ENCODE measurements at regions not wholly inside any gene's neighbourhood (a gene's known extent, or its start where the extent isn't known, plus 50 kb on each side); places are given as distances from the start of the nearest gene placed in this dataset.
A peak's percentile ranks its signal among the peaks of the same experiment; 100 is the strongest.
"Not testable (repeated sequence)": the region's sequence is repeated elsewhere in the genome, so short reads cannot be mapped to it uniquely, and the experiment has no call there.

- not testable (repeated sequence) for DNase-seq
Measured at GRCh38 chr1:147103416-147104155, 68.7 kb downstream of the PRKAB2 start.

GRCh38 chr1:147099192-147099591 is 73.1 kb downstream of the PRKAB2 start:
- DNase-seq: no peak

- peak in 10 of 56 donors; percentile 1 to 43 (median 5) for DNase-seq
Measured at GRCh38 chr1:147098338-147098973, 73.8 kb downstream of the PRKAB2 start.

GRCh38 chr1:147095691-147096090 is 76.6 kb downstream of the PRKAB2 start:
- DNase-seq: no peak

GRCh38 chr1:147091801-147092200 is 80.5 kb downstream of the PRKAB2 start:
- no peak for DNase-seq

- DNase-seq: no peak
Measured at GRCh38 chr1:147089457-147089856, 82.8 kb downstream of the PRKAB2 start.

GRCh38 chr1:147086129-147086528 is 86.1 kb downstream of the PRKAB2 start:
- no peak for DNase-seq

GRCh38 chr1:147084273-147085096 is 87.8 kb downstream of the PRKAB2 start:
- DNase-seq: peak in 33 of 56 donors; percentile 5 to 75 (median 32)

GRCh38 chr1:147083919-147084272 is 88.4 kb downstream of the PRKAB2 start:
- DNase-seq: no peak

- no peak for DNase-seq
Measured at GRCh38 chr1:147080671-147081394, 91.4 kb downstream of the PRKAB2 start.

GRCh38 chr1:147080006-147080661 is 92.1 kb downstream of the PRKAB2 start:
- no peak for DNase-seq

- no peak for DNase-seq
Measured at GRCh38 chr1:147079400-147080005, 92.8 kb downstream of the PRKAB2 start.

- DNase-seq: no peak
Measured at GRCh38 chr1:147078606-147079399, 93.5 kb downstream of the PRKAB2 start.

- DNase-seq: no peak
Measured at GRCh38 chr1:147077936-147078605, 94.2 kb downstream of the PRKAB2 start.

GRCh38 chr1:147077523-147077922 is 94.7 kb downstream of the PRKAB2 start:
- no peak for DNase-seq

- no peak for DNase-seq
Measured at GRCh38 chr1:147077081-147077480, 95.2 kb downstream of the PRKAB2 start.

GRCh38 chr1:147076442-147076841 is 95.8 kb downstream of the PRKAB2 start:
- DNase-seq: no peak

- peak in 2 of 56 donors; percentile 11 to 25 for DNase-seq
Measured at GRCh38 chr1:147072482-147073432, 99.5 kb downstream of the PRKAB2 start.
